ENCODE measurements at regions not wholly inside any gene's neighbourhood (a gene's known extent, or its start where the extent isn't known, plus 50 kb on each side); places are given as distances from the start of the nearest gene placed in this dataset.
"Not testable (repeated sequence)": the region's sequence is repeated elsewhere in the genome, so short reads cannot be mapped to it uniquely, and the experiment has no call there.

- peak overlapping the region in 1 of 4 donors; percentile 25 for H3K27ac ChIP-seq
- not testable (repeated sequence) for DNase-seq, H3K4me1 ChIP-seq, H3K4me3 ChIP-seq, H3K27me3 ChIP-seq, H3K9me3 ChIP-seq, H3K36me3 ChIP-seq
Measured at GRCh38 chr2:111481219-111481618, 360.5 kb downstream of the BCL2L11 start.

- not testable (repeated sequence) for H3K4me1 ChIP-seq, H3K9me3 ChIP-seq, H3K36me3 ChIP-seq, H3K27ac ChIP-seq, H3K4me3 ChIP-seq, H3K27me3 ChIP-seq
- DNase-seq: peak in 1 of 3 donors; percentile 61
Measured at GRCh38 chr2:111482987-111483679, 362.4 kb downstream of the BCL2L11 start.

- not testable (repeated sequence) for H3K4me1 ChIP-seq, H3K9me3 ChIP-seq, H3K36me3 ChIP-seq, H3K27me3 ChIP-seq, H3K4me3 ChIP-seq, H3K27ac ChIP-seq, DNase-seq
Measured at GRCh38 chr2:111484097-111484496, 363.4 kb downstream of the BCL2L11 start.

GRCh38 chr2:111485895-111486294 lies 365.2 kb downstream of the BCL2L11 start:
- not testable (repeated sequence) for H3K36me3 ChIP-seq, H3K4me1 ChIP-seq, H3K27me3 ChIP-seq, H3K9me3 ChIP-seq, H3K27ac ChIP-seq, H3K4me3 ChIP-seq, DNase-seq

- DNase-seq, H3K9me3 ChIP-seq, H3K36me3 ChIP-seq, H3K4me1 ChIP-seq, H3K4me3 ChIP-seq, H3K27ac ChIP-seq, H3K27me3 ChIP-seq: not testable (repeated sequence)
Measured at GRCh38 chr2:111488451-111488850, 367.7 kb downstream of the BCL2L11 start.

GRCh38 chr2:111489460-111489859 lies 368.7 kb downstream of the BCL2L11 start:
- H3K27ac ChIP-seq, H3K9me3 ChIP-seq, H3K4me3 ChIP-seq, H3K27me3 ChIP-seq, H3K4me1 ChIP-seq, H3K36me3 ChIP-seq, DNase-seq: not testable (repeated sequence)

- H3K27me3 ChIP-seq, H3K9me3 ChIP-seq, DNase-seq, H3K36me3 ChIP-seq, H3K4me3 ChIP-seq, H3K4me1 ChIP-seq: not testable (repeated sequence)
- peak overlapping the region in 1 of 4 donors; percentile 30 for H3K27ac ChIP-seq
Measured at GRCh38 chr2:111491181-111491580, 370.5 kb downstream of the BCL2L11 start.

- not testable (repeated sequence) for H3K9me3 ChIP-seq, DNase-seq, H3K36me3 ChIP-seq, H3K4me1 ChIP-seq, H3K27me3 ChIP-seq, H3K4me3 ChIP-seq
- H3K27ac ChIP-seq: peak overlapping the region in 2 of 4 donors; percentile 17 to 30
Measured at GRCh38 chr2:111491614-111492013, 370.9 kb downstream of the BCL2L11 start.

- H3K27ac ChIP-seq: peak overlapping the region in 3 of 4 donors; percentile 42 to 78 (median 69)
- H3K27me3 ChIP-seq, H3K4me1 ChIP-seq, H3K36me3 ChIP-seq, DNase-seq, H3K9me3 ChIP-seq: not testable (repeated sequence)
- H3K4me3 ChIP-seq: peak overlapping the region in 2 of 4 donors; percentile 18 to 27
Measured at GRCh38 chr2:111492995-111493719, 372.4 kb downstream of the BCL2L11 start.

- not testable (repeated sequence) for DNase-seq, H3K36me3 ChIP-seq, H3K9me3 ChIP-seq, H3K4me1 ChIP-seq, H3K27me3 ChIP-seq
- Histone ChIP-seq H3K4me3 (peak overlapping the region in 2 of 4 donors; percentile 18 to 27), H3K27ac (peak overlapping the region in 3 of 4 donors; percentile 42 to 78 (median 69))
Measured at GRCh38 chr2:111493720-111494078, 373.0 kb downstream of the BCL2L11 start.

GRCh38 chr2:111494288-111494980 lies 373.7 kb downstream of the BCL2L11 start:
- H3K27me3 ChIP-seq, H3K4me1 ChIP-seq, H3K36me3 ChIP-seq, H3K9me3 ChIP-seq: not testable (repeated sequence)
- peak overlapping the region in 2 of 4 donors; percentile 21 to 38 for H3K4me3 ChIP-seq
- DNase-seq: peak in 2 of 3 donors; percentile 45 to 63
- peak overlapping the region in 2 of 4 donors; percentile 60 to 74 for H3K27ac ChIP-seq

- peak overlapping the region in 1 of 4 donors; percentile 38 for H3K4me3 ChIP-seq
- peak overlapping the region in 2 of 4 donors; percentile 60 to 74 for H3K27ac ChIP-seq
Measured at GRCh38 chr2:111494981-111495315, 374.2 kb downstream of the BCL2L11 start.

GRCh38 chr2:111495636-111496035 lies 374.9 kb downstream of the BCL2L11 start:
- H3K36me3 ChIP-seq, H3K27me3 ChIP-seq, H3K4me1 ChIP-seq, DNase-seq, H3K4me3 ChIP-seq, H3K9me3 ChIP-seq: not testable (repeated sequence)
- peak overlapping the region in 2 of 4 donors; percentile 55 to 58 for H3K27ac ChIP-seq

More at GRCh38 chr2:111494981-111495315, 374.2 kb downstream of the BCL2L11 start:
- H3K9me3 ChIP-seq, H3K27me3 ChIP-seq, DNase-seq, H3K36me3 ChIP-seq, H3K4me1 ChIP-seq: not testable (repeated sequence)

GRCh38 chr2:111496176-111496575 lies 375.5 kb downstream of the BCL2L11 start:
- not testable (repeated sequence) for H3K4me1 ChIP-seq, H3K9me3 ChIP-seq, H3K36me3 ChIP-seq, H3K27me3 ChIP-seq, DNase-seq, H3K4me3 ChIP-seq
- H3K27ac ChIP-seq: peak overlapping the region in 2 of 4 donors; percentile 55 to 58

GRCh38 chr2:111496860-111497259 lies 376.1 kb downstream of the BCL2L11 start:
- not testable (repeated sequence) for H3K27ac ChIP-seq, H3K36me3 ChIP-seq, H3K27me3 ChIP-seq, H3K4me3 ChIP-seq, H3K9me3 ChIP-seq, H3K4me1 ChIP-seq, DNase-seq

All from Peyer's patch (tissue), 4 donors.